LHCN-M2 (cell line): ENCODE measurements at regions not wholly inside any gene's neighbourhood (a gene's known extent, or its start where the extent isn't known, plus 50 kb on each side); places are given as distances from the start of the nearest gene placed in this dataset.
A peak's percentile ranks its signal among the peaks of the same experiment; 100 is the strongest.
"Not testable (repeated sequence)": the region's sequence is repeated elsewhere in the genome, so short reads cannot be mapped to it uniquely, and the experiment has no call there.

Experiments
- DNase-seq: peaks from one replicate; pipeline ENCODE4 v3.0.0-alpha.2; 2012; ENCODE audit warnings: low read depth

GRCh38 chr3:69490235-69490634, 104.3 kb upstream of the FRMD4B start:
- DNase-seq: no peak

- DNase-seq: no peak
Observed at GRCh38 chr3:69488026-69488425, 102.1 kb upstream of the FRMD4B start.

DNA sequence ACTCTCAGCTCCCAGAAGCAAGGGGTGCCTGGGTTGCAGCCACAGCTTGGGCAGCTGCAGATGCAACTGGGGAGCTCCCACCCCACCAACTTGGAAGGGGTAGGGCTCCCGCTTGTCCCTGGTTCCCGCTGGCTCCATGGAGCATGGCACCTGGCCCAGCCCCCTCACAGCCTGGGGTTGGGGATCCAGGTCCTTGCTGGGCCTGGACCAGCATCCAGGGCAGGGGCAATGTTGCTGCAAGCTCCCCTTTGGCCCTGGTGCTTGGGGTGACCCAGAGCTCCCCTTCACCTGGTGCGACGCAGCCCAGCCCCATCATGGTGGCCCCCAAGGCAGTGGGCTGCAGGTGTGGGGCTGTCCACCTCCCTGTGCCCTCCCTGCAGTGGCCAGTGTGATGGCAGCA, 99.6 kb upstream of the FRMD4B start:
- no peak for DNase-seq

DNA sequence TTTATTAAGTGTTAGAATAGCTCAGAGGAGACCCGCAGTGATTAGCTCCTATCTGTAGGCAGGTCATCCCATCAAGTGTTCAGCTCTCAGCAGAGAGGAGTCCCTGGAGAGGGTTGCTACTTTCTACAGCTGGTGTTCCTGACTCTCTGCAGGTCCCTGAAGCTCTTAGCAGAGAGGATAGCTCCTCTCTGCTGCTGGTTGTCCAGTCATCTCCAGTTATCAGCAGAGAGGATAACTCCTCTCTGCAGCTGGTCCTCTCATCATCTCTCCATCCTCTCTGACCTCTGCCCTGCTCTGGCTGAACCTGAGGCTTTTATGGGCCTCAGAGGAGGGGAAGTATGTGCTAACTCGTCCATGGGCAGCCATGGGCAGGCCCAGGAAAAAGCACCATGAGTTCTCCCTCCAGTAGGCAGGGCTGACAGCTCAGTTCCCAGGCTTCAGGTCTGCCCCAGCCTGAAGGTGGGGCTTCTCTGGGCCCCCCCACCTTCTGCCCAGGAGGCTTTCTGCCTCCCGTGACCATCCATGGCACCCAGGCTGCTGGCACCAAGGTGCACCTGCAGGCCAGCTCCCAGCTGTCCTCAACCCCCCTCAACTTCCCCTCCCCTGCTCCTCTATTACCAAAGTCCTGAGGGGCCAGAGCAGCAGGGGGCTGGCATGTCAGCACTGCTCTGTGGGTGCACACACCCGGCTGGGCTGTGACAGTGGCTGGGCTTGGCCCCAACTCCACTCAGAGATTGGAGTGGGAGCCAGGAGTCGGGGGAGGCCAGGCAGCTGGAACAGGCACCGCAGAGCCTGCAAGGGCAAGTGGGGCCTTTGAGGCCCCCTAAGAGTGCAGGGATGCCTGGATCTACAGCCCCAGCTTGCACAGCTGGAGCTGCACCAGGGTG, 98.9 kb upstream of the FRMD4B start:
- DNase-seq: no peak

DNA sequence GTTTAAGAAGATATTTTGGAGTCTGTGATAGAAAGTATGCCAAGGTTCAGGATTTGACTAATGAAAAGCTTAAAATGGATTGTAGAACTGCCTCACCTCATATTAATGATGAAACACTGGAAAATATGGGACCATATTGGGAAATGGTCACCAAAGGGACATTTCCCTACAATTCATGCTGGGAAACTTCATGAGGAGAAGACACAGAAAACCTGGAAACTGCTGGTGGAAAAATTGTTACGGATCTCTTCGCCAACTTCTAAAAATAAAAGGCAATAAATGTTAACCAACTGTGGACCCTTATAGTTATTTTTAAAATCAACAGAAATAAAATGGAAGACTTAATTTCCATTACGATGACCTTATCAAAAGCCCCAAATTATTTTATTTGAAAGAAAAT, 97.6 kb upstream of the FRMD4B start:
- no peak for DNase-seq

DNA sequence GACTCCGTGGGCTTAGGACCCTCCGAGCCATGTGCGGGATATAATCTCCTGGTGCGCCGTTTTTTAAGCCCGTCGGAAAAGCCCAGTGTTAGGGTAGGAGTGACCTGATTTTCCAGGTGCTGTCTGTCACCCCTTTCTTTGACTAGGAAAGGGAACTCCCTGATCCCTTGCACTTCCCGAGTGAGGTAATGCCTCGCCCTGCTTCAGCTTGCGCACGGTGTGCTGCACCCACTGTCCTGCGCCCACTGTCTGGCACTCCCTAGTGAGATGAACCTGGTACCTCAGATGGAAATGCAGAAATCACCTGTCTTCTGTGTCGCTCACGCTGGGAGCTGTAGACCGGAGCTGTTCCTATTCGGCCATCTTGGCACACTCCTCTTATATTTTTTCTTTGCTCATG, 95.1 kb upstream of the FRMD4B start:
- not testable (repeated sequence) for DNase-seq

- no peak for DNase-seq
Observed at GRCh38 chr3:69474186-69474585, 88.3 kb upstream of the FRMD4B start.

GRCh38 chr3:69472093-69472492, 86.2 kb upstream of the FRMD4B start:
- DNase-seq: no peak

DNA sequence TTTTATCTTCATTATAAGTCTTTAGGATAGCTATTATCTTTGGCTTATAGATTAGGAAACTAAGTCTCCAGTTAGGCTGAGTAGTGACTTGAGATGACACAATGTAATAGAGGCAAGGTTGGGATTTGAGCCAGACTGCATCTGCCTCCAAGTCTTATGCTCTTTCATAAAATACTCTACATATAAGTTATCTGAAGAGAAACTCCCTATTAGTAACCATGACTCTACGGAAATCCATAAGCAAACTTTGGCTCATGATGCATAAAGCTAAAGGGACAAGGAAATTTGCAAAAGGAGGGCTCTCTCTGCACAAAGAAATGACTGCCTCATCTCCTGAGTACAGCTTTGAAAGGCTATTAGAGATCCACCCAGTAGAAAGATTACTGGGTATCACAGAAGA, 77.6 kb upstream of the FRMD4B start:
- DNase-seq: no peak

- DNase-seq: no peak
Observed at GRCh38 chr3:69462826-69463100, 76.9 kb upstream of the FRMD4B start.

DNA sequence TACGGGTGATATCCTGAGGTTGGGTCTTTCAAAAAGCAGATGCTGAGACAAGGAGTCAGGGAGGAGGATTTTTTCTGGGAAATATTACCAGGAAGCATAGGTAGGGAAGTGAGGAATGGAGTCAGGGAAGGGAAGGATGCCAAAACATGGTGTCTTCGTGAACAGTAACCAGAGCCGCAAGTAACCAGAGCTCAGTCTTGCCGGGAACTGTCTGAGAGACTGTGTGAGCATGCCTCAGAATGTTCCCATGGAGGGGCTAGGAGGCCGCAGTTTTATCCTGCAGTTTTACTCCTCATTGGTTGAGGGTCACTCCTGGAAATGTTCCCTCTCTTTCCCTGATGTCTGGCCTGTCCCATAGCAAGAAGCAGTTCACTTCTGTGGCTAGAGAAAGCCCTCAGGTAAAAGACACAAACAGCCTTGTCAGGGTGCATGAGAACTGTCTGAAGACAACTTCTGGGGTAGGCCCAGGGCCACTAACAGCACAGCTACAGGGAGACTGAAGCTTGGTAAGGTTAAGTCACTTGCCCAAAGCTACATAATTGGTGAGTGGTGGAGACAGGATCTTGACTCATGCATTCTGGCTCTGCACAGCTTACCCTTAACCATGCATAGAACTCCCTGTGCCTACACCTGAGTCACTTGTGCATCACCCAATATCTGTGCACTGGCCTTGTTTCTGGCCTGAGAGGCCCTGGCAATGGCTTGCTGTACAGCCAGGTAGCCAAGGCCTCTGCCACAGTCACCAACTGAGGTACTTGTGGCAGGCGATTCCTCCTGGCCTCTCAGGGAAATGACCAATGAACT, 76.3 kb upstream of the FRMD4B start:
- no peak for DNase-seq

DNA sequence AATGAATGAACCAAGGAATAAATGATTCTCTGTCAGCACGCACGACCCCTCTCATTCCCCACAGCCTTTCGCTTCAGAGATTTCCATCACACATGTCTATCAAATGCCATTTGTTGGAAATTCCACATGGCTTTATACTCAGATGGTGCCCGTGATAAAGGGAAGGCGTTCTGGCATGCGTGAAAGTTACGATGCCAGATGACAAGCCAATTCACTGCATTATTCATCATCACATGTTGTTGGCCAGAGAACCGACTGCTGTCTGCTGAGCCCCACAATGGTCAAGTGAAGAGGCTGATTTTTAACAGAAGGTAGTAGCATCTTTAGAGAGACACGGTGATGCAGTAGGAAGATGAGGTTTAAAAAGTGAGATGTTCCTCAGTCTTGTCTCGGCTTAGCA, 74.1 kb upstream of the FRMD4B start:
- DNase-seq: no peak

- no peak for DNase-seq
Observed at GRCh38 chr3:69458803-69459365, 73.0 kb upstream of the FRMD4B start.

DNA sequence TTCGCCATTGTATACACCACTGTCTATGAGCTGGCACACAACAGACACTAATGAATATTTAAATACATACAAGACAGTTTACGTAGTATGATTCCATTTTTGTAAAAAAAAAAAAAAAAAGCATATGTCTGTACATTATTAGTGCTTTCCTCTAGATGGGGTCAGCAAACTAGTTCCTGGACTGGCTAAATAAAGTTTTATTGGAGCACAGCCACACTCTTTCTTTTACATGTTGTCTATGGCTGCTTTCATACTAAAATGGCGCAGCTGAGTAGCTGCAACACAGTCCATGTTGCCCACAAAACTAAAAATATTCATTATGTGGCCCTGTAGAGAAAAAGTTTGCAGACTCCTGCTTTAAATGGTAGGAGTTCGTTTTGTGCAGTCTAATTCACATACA, 70.7 kb upstream of the FRMD4B start:
- DNase-seq: no peak

DNA sequence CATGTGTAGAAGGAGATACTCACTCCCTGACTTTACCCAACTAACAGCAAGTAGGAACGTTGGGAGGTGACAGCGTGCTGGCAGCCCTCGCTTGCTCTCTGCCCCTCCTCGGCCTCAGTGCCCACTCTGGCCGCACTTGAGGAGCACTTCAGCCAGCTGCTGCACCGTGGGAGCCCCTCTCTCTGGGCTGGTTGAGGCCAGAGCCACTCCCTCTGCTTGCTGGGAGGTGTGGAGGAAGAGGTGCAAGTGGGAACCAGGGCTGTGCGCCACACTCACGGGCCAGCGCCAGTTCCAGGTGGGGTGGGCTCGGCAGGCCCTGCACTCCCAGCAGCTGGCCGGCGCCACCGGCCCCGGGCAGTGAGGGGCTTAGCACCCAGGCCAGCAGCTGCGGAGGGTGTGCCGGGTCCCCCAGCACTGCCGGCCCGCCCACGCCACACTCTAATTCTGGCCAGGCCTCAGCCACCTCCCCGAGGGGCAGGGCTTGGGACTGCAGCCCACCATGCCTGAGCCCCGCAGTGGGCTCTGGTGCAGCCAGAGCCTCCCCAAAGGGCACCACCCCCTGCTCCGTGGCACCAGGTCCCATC, 68.4 kb upstream of the FRMD4B start:
- DNase-seq: no peak

- DNase-seq: no peak
Observed at GRCh38 chr3:69452295-69452694, 66.4 kb upstream of the FRMD4B start.

DNA sequence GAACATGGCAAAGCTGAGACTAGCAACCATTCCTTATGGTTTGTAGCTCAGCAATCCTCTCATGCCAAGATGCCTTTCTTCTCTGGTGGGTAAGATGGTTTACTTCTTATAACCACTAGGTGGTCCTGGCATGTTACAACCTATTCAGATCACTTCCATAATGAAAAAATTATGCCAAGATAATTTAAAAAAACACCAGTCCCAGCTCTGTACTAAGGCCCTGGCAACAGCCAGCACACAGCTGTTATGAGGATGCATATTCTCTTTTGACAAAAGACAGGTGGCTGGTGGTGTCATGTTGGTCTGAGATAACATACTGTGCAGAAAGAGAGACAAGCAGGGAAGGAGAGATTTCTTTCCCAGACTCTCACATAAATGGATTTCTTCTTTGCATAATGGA, 65.7 kb upstream of the FRMD4B start:
- DNase-seq: peak; percentile 61

GRCh38 chr3:69448877-69449276, 63.0 kb upstream of the FRMD4B start:
- no peak for DNase-seq

- DNase-seq: no peak
Observed at GRCh38 chr3:69446402-69447072, 60.6 kb upstream of the FRMD4B start.

- no peak for DNase-seq
Observed at GRCh38 chr3:69445498-69445897, 59.6 kb upstream of the FRMD4B start.

DNA sequence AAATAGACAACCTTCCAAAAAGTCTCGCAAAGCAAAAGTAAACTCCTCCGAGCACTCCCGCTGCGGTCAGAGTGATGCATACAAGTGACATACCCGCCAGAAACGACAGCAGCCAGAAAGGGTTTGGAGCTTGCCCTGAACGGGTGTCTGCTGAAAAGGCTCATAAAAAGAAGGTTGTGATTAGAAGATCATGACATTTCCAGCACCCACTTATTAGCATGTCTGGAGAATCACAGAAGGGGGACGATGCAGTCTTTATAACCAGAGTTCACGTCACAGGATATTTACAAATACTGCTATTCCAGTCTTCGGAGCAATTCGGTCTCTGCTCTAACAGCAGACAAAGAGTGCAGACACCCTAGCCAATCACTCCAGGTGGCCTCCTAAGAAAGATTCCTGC, 59.1 kb upstream of the FRMD4B start:
- no peak for DNase-seq

DNA sequence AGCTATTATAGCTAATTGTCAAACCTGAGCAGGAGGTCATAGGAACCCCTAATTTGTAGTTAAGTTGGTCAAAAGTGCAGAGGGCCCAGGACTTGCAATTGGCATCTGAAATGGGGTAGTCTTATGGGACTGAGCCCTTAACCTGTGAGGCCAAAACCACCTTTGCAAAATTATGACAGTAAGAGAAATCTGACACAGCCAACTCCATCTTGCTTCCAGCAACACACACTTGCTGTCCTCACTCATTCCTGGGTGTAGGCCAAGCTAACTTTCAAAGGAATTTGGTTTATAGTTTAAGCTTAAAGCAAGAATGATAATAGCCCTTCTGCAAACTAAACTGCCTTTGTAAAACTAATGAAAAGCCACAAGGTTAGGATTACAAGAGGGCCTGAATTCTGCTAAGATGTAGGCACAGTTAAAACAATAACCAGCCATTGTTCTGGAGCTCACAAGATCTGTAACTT, 57.6 kb upstream of the FRMD4B start:
- no peak for DNase-seq
